GM23338 (cell line): ENCODE measurements at regions not wholly inside any gene's neighbourhood (a gene's known extent, or its start where the extent isn't known, plus 50 kb on each side); places are given as distances from the start of the nearest gene placed in this dataset.

Source experiments
- ATAC-seq: fragments of 200-7000 bp; cut with Tn5 transposase; 3 replicates; pipeline ENCODE4 v1.9.1; 2020
- DNase-seq: peaks from one replicate; pipeline ENCODE4 v3.0.0-alpha.2; 2015; ENCODE audit warnings: low spot score
- H2AFZ ChIP-seq: fragments of 200-600 bp; sonication (generic); 2 replicates; pipeline ENCODE4 v1.8.0; 2016; ENCODE audit warnings: antibody characterized with exemption, mild to moderate bottlenecking, moderate library complexity
- H3F3A ChIP-seq: fragments of 200-600 bp; sonication (generic); replicated peaks from 2 replicates; pipeline ENCODE4 v1.8.0; 2017; ENCODE audit warnings: antibody characterized with exemption, mixed run types, low read depth
- H3K27ac ChIP-seq: fragments of 200-600 bp; sonication (generic); 2 replicates; pipeline ENCODE4 v1.6.1; 2016; ENCODE audit warnings: low read depth
- H3K27me3 ChIP-seq: fragments of 200-600 bp; sonication (generic); 2 replicates; pipeline ENCODE4 v1.8.0; 2016; ENCODE audit warnings: mild to moderate bottlenecking, mixed run types, moderate library complexity; ENCODE audit not compliant: insufficient read depth
- H3K36me3 ChIP-seq: fragments of 200-600 bp; sonication (generic); 2 replicates; pipeline ENCODE4 v1.8.0; 2016; ENCODE audit warnings: mild to moderate bottlenecking; ENCODE audit not compliant: insufficient read depth
- H3K4me1 ChIP-seq: fragments of 200-600 bp; sonication (generic); 2 replicates; pipeline ENCODE4 v1.8.0; 2016; ENCODE audit warnings: mild to moderate bottlenecking, moderate library complexity; ENCODE audit not compliant: insufficient read depth
- H3K4me2 ChIP-seq: fragments of 200-600 bp; sonication (generic); 2 replicates; pipeline ENCODE4 v1.7.1; 2017; ENCODE audit warnings: mixed run types
- H3K4me3 ChIP-seq: fragments of 200-600 bp; sonication (generic); 2 replicates; pipeline ENCODE4 v1.6.1; 2016; ENCODE audit warnings: mixed run types
- H3K79me2 ChIP-seq: fragments of 200-600 bp; sonication (generic); replicated peaks from 2 replicates; pipeline ENCODE4 v1.8.0; 2017; ENCODE audit warnings: mild to moderate bottlenecking; ENCODE audit not compliant: insufficient read depth
- H3K9me2 ChIP-seq: fragments of 200-600 bp; sonication (generic); 2 replicates; pipeline ENCODE4 v1.8.0; 2017; ENCODE audit not compliant: insufficient read depth
- H4K20me1 ChIP-seq: fragments of 200-600 bp; sonication (generic); replicated peaks from 2 replicates; pipeline ENCODE4 v1.8.0; 2017; ENCODE audit warnings: mild to moderate bottlenecking; ENCODE audit not compliant: insufficient read depth
- H3K27ac Mint-ChIP-seq: 2 replicates; pipeline ENCODE4 v1.8.0; 2020; ENCODE audit warnings: inconsistent platforms, mild to moderate bottlenecking, moderate library complexity, mixed read lengths
- H3K27me3 Mint-ChIP-seq: 3 replicates; pipeline ENCODE4 v1.8.0; 2022; ENCODE audit warnings: low read depth, mild to moderate bottlenecking, moderate library complexity, mixed read lengths, inconsistent platforms; ENCODE audit not compliant: insufficient read depth, poor library complexity
- H3K36me3 Mint-ChIP-seq: 3 replicates; pipeline ENCODE4 v1.8.0; 2021; ENCODE audit warnings: low read depth, mild to moderate bottlenecking, inconsistent platforms, moderate library complexity, mixed read lengths
- H3K4me1 Mint-ChIP-seq: 3 replicates; pipeline ENCODE4 v1.8.0; 2020; ENCODE audit warnings: mild to moderate bottlenecking, inconsistent platforms, mixed read lengths
- H3K4me3 Mint-ChIP-seq: 3 replicates; pipeline ENCODE4 v1.8.0; 2021; ENCODE audit warnings: moderate library complexity, mild to moderate bottlenecking, inconsistent platforms, mixed read lengths
- H3K9me3 Mint-ChIP-seq: 3 replicates; pipeline ENCODE4 v1.8.0; 2020; ENCODE audit warnings: moderate library complexity, mild to moderate bottlenecking, inconsistent platforms, mixed read lengths
- CTCF ChIP-seq, 2 experiments: fragments of 200-600 bp in 1 of 2; sonication (generic) in 1 of 2; conservative IDR thresholded peaks; 2 replicates each; pipeline versions ENCODE4 v1.5.1 to v1.6.1; 2016 to 2017; ENCODE audit warnings: antibody characterized with exemption in 2 of 2, low read depth in 2 of 2, mild to moderate bottlenecking in 2 of 2, moderate library complexity in 1 of 2
- ETS1 ChIP-seq: IDR thresholded peaks from 2 replicates; pipeline ENCODE4 v1.6.1; 2016; ENCODE audit warnings: antibody characterized with exemption
- JUNB ChIP-seq: IDR thresholded peaks from one replicate; pipeline ENCODE4 v1.6.1; 2016; ENCODE audit warnings: antibody characterized with exemption; ENCODE audit not compliant: unreplicated experiment
- POLR2AphosphoS5 ChIP-seq: IDR thresholded peaks from 2 replicates; pipeline ENCODE4 v1.6.1; 2016; ENCODE audit warnings: antibody characterized with exemption, low read depth
- REST ChIP-seq: IDR thresholded peaks from one replicate; pipeline ENCODE4 v1.6.1; 2018; ENCODE audit warnings: antibody characterized with exemption; ENCODE audit not compliant: unreplicated experiment
- STAT1 ChIP-seq: IDR thresholded peaks from one replicate; pipeline ENCODE4 v1.6.1; 2016; ENCODE audit warnings: antibody characterized with exemption; ENCODE audit not compliant: unreplicated experiment
- ZNF462 ChIP-seq: fragments of 250-450 bp; sonication (Bioruptor Pico); IDR thresholded peaks from 2 replicates; pipeline ENCODE4 v1.5.0; 2020; ENCODE audit warnings: mild to moderate bottlenecking, moderate library complexity

- TF ChIP-seq POLR2AphosphoS5 (no peak), REST (no peak), ETS1 (no peak), ZNF462 (no peak), STAT1 (no peak), CTCF (conservative IDR thresholded peaks at IDR 0.05; ENCODE audit: low read depth in 2 of 2) (no peak), JUNB (no peak)
- no peak overlapping the region for H3K4me2 ChIP-seq
- peaks cover 8% of the 10 kb centered on the region for H3K27me3 Mint-ChIP-seq
These were observed 240.2 kb downstream of the SIPA1L2 start for GRCh38 chr1:232389744-232390143.

More at GRCh38 chr1:232389744-232390143, 240.2 kb downstream of the SIPA1L2 start:
- no peak overlapping the region for H3K4me3 Mint-ChIP-seq
- peaks cover 7% of the 10 kb centered on the region for H3K4me1 ChIP-seq
- H3K9me2 ChIP-seq: peaks cover 16% of the 10 kb centered on the region
- H3K4me1 Mint-ChIP-seq: peaks cover 18% of the 10 kb centered on the region
- no peak overlapping the region for H2AFZ ChIP-seq
- no peak overlapping the region for H3K27ac Mint-ChIP-seq
- H3K36me3 ChIP-seq: no peaks in the 10 kb centered on the region
- H3K27me3 ChIP-seq: no peaks in the 10 kb centered on the region
- ATAC-seq (no peak), DNase-seq (no peak)
- H4K20me1 ChIP-seq: no peaks in the 10 kb centered on the region
- no peak overlapping the region for H3K27ac ChIP-seq
- H3K36me3 Mint-ChIP-seq: no peaks in the 10 kb centered on the region
- no peaks in the 10 kb centered on the region for H3F3A ChIP-seq
- H3K9me3 Mint-ChIP-seq: no peaks in the 10 kb centered on the region
- no peaks in the 10 kb centered on the region for H3K79me2 ChIP-seq
- H3K4me3 ChIP-seq: no peak overlapping the region
